Body of pancreas (tissue), 4 donors: ENCODE measurements at regions not wholly inside any gene's neighbourhood (a gene's known extent, or its start where the extent isn't known, plus 50 kb on each side); places are given as distances from the start of the nearest gene placed in this dataset.

Experiments
- POLR2A ChIP-seq, 3 donors: fragments of 450-650 bp; IDR thresholded peaks; one replicate each; pipeline ENCODE4 v1.6.1; 2016; ENCODE audit warnings: antibody characterized with exemption in 3 of 3, mild to moderate bottlenecking in 2 of 3
- TF ChIP-seq, protein P1 (sequence below), 7 experiments: fragments of 450-650 bp in 4 of 7; fragments of 200-600 bp in 3 of 7; sonication (generic) in 3 of 7; IDR thresholded peaks; one replicate each; pipeline ENCODE4 v1.5.1; 2016 to 2019; ENCODE audit warnings: antibody characterized with exemption in 7 of 7

DNA sequence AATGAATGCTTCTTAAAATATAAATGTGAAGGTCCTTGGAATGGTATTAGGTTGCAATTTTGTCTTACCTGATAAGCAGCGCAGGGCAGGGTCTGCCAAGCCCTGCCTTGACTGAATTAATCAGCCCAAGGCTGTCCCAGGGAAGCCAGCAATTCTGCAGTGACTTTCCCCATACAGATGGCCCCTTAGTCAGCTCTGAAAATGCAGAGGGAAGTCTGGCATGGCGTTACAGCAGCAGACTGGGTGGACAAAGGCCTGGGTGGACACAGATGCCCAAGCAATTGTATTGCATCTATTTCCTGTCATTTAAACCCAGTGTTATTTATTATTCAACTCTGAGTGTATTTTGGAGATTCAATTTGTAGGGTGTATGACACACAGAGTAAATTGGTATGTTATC, 56.6 kb upstream of the NOL4 start:
- TF ChIP-seq, protein P1, sequence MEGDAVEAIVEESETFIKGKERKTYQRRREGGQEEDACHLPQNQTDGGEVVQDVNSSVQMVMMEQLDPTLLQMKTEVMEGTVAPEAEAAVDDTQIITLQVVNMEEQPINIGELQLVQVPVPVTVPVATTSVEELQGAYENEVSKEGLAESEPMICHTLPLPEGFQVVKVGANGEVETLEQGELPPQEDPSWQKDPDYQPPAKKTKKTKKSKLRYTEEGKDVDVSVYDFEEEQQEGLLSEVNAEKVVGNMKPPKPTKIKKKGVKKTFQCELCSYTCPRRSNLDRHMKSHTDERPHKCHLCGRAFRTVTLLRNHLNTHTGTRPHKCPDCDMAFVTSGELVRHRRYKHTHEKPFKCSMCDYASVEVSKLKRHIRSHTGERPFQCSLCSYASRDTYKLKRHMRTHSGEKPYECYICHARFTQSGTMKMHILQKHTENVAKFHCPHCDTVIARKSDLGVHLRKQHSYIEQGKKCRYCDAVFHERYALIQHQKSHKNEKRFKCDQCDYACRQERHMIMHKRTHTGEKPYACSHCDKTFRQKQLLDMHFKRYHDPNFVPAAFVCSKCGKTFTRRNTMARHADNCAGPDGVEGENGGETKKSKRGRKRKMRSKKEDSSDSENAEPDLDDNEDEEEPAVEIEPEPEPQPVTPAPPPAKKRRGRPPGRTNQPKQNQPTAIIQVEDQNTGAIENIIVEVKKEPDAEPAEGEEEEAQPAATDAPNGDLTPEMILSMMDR (IDR thresholded peaks at IDR 0.05): no peak
- TF ChIP-seq POLR2A (IDR thresholded peaks at IDR 0.05): no peak
